Fibroblast of upper back skin (primary cell): ENCODE measurements at regions not wholly inside any gene's neighbourhood (a gene's known extent, or its start where the extent isn't known, plus 50 kb on each side); places are given as distances from the start of the nearest gene placed in this dataset.

Experiments used
- DNase-seq: peaks from one replicate; pipeline ENCODE4 v3.0.0-alpha.2; 2013

GRCh38 chr1:53378061-53378460, 50.2 kb upstream of the LRP8 start:
- DNase-seq = no peak

- DNase-seq = no peak
These were observed 51.2 kb upstream of the LRP8 start for GRCh38 chr1:53378932-53379661.

- DNase-seq = no peak
These were observed 51.8 kb upstream of the LRP8 start for GRCh38 chr1:53379662-53380002.

- no peak for DNase-seq
These were observed 52.4 kb upstream of the LRP8 start for GRCh38 chr1:53380296-53380695.

- DNase-seq = peak; percentile 41
These were observed 54.0 kb upstream of the LRP8 start for GRCh38 chr1:53381790-53382401.

GRCh38 chr1:53383136-53383870, 55.4 kb upstream of the LRP8 start:
- DNase-seq = no peak

- no peak for DNase-seq
These were observed 56.9 kb upstream of the LRP8 start for GRCh38 chr1:53384796-53385195.

- no peak for DNase-seq
These were observed 57.7 kb upstream of the LRP8 start for GRCh38 chr1:53385276-53386225.

- no peak for DNase-seq
These were observed 61.1 kb upstream of the LRP8 start for GRCh38 chr1:53388963-53389362.

- DNase-seq = no peak
These were observed 62.4 kb upstream of the LRP8 start for GRCh38 chr1:53390261-53390660.

- no peak for DNase-seq
These were observed 62.9 kb upstream of the LRP8 start for GRCh38 chr1:53390736-53391135.

GRCh38 chr1:53391296-53391695, 63.4 kb upstream of the LRP8 start:
- DNase-seq = no peak

GRCh38 chr1:53391982-53392381, 64.1 kb upstream of the LRP8 start:
- no peak for DNase-seq

GRCh38 chr1:53392460-53392859, 64.6 kb upstream of the LRP8 start:
- DNase-seq = no peak

- peak; percentile 67 for DNase-seq
These were observed 65.5 kb upstream of the LRP8 start for GRCh38 chr1:53393325-53393792.

- DNase-seq = no peak
These were observed 64.9 kb upstream of the DMRTB1 start for GRCh38 chr1:53394306-53394705.

GRCh38 chr1:53395671-53396215, 63.5 kb upstream of the DMRTB1 start:
- no peak for DNase-seq

- DNase-seq = no peak
These were observed 62.5 kb upstream of the DMRTB1 start for GRCh38 chr1:53396573-53397268.

GRCh38 chr1:53398091-53398490, 61.1 kb upstream of the DMRTB1 start:
- peak; percentile 25 for DNase-seq

GRCh38 chr1:53398576-53399365, 60.4 kb upstream of the DMRTB1 start:
- no peak for DNase-seq
